WTC11 (cell line): ENCODE measurements at regions not wholly inside any gene's neighbourhood (a gene's known extent, or its start where the extent isn't known, plus 50 kb on each side); places are given as distances from the start of the nearest gene placed in this dataset.

Experiments used
- CREM ChIP-seq: sonication (generic); formaldehyde crosslinking; IDR thresholded peaks from 2 replicates; pipeline ENCODE4 v1.8.1; 2022; ENCODE audit warnings: mild to moderate bottlenecking, missing genetic modification reagents, moderate library complexity
- TF ChIP-seq, protein P1 (sequence below): sonication (generic); formaldehyde crosslinking; conservative IDR thresholded peaks from 2 replicates; pipeline ENCODE4 v1.8.1; 2022; ENCODE audit warnings: mild to moderate bottlenecking, missing genetic modification reagents
- TF ChIP-seq, protein P2 (sequence below): fragments of 250-450 bp; sonication (Bioruptor Pico); IDR thresholded peaks from 2 replicates; pipeline ENCODE4 v1.9.0; 2021; ENCODE audit warnings: mild to moderate bottlenecking
- TF ChIP-seq, protein P3 (sequence below): sonication (generic); formaldehyde crosslinking; IDR thresholded peaks from 2 replicates; pipeline ENCODE4 v1.8.0; 2022; ENCODE audit warnings: mild to moderate bottlenecking, missing genetic modification reagents

GRCh38 chr4:148774134-148774533, 331.9 kb upstream of the NR3C2 start:
- TF ChIP-seq, protein P1, sequence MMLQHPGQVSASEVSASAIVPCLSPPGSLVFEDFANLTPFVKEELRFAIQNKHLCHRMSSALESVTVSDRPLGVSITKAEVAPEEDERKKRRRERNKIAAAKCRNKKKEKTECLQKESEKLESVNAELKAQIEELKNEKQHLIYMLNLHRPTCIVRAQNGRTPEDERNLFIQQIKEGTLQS: no peak
- no peak for TF ChIP-seq CREM (CRISPR knock-in tag)
- TF ChIP-seq, protein P2, sequence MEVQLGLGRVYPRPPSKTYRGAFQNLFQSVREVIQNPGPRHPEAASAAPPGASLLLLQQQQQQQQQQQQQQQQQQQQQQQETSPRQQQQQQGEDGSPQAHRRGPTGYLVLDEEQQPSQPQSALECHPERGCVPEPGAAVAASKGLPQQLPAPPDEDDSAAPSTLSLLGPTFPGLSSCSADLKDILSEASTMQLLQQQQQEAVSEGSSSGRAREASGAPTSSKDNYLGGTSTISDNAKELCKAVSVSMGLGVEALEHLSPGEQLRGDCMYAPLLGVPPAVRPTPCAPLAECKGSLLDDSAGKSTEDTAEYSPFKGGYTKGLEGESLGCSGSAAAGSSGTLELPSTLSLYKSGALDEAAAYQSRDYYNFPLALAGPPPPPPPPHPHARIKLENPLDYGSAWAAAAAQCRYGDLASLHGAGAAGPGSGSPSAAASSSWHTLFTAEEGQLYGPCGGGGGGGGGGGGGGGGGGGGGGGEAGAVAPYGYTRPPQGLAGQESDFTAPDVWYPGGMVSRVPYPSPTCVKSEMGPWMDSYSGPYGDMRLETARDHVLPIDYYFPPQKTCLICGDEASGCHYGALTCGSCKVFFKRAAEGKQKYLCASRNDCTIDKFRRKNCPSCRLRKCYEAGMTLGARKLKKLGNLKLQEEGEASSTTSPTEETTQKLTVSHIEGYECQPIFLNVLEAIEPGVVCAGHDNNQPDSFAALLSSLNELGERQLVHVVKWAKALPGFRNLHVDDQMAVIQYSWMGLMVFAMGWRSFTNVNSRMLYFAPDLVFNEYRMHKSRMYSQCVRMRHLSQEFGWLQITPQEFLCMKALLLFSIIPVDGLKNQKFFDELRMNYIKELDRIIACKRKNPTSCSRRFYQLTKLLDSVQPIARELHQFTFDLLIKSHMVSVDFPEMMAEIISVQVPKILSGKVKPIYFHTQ (CRISPR knock-in tag): no peak
- TF ChIP-seq, protein P3, sequence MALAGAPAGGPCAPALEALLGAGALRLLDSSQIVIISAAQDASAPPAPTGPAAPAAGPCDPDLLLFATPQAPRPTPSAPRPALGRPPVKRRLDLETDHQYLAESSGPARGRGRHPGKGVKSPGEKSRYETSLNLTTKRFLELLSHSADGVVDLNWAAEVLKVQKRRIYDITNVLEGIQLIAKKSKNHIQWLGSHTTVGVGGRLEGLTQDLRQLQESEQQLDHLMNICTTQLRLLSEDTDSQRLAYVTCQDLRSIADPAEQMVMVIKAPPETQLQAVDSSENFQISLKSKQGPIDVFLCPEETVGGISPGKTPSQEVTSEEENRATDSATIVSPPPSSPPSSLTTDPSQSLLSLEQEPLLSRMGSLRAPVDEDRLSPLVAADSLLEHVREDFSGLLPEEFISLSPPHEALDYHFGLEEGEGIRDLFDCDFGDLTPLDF (CRISPR knock-in tag): no peak
